IgD-negative memory B cell (primary cell): ENCODE measurements at regions not wholly inside any gene's neighbourhood (a gene's known extent, or its start where the extent isn't known, plus 50 kb on each side); places are given as distances from the start of the nearest gene placed in this dataset.
"Not testable (repeated sequence)": the region's sequence is repeated elsewhere in the genome, so short reads cannot be mapped to it uniquely, and the experiment has no call there.

Experiments used
- H3K27ac Mint-ChIP-seq, 3 donors: one replicate each; pipeline ENCODE4 v1.8.0; 2020 to 2022; ENCODE audit warnings: mild to moderate bottlenecking in 3 of 3, mixed read lengths in 3 of 3, moderate library complexity in 1 of 3
- H3K27me3 Mint-ChIP-seq: one replicate; pipeline ENCODE4 v1.8.0; 2021; ENCODE audit warnings: mixed read lengths
- H3K36me3 Mint-ChIP-seq: one replicate; pipeline ENCODE4 v1.8.0; 2020; ENCODE audit warnings: mild to moderate bottlenecking, mixed read lengths
- H3K4me1 Mint-ChIP-seq, 3 donors: one replicate each; pipeline ENCODE4 v1.8.0; 2020 to 2022; ENCODE audit warnings: mixed read lengths in 3 of 3, mild to moderate bottlenecking in 1 of 3
- H3K4me3 Mint-ChIP-seq, 4 donors: one replicate each; pipeline ENCODE4 v1.8.0; 2020 to 2022; ENCODE audit warnings: mild to moderate bottlenecking in 4 of 4, mixed read lengths in 4 of 4, moderate library complexity in 3 of 4
- H3K9me3 Mint-ChIP-seq, 3 donors: one replicate each; pipeline ENCODE4 v1.8.0; 2020 to 2021; ENCODE audit warnings: mixed read lengths in 3 of 3, mild to moderate bottlenecking in 1 of 3

DNA sequence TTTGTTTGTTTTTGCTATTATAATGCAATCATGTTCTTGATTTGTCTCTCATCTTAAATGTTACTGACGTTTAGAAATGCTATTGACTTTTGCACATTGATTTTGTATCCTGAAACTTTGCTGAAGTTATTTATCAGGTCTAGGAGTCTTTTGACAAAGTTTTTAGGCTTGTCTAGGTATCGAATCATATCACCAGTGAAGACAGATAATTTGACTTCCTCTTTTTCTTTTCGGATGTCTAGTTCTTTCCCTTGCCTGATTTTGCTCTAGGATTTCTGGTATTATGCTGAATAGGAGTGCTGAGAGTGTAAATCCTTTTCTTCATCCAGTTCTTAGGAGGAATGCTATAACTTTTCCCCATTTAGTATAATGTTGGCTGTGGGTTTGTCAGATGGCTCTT lies 719.7 kb upstream of the BCHE start:
- H3K27ac Mint-ChIP-seq = no peak overlapping the region
- H3K36me3 Mint-ChIP-seq = no peaks in the 10 kb centered on the region
- H3K4me3 Mint-ChIP-seq = no peak overlapping the region
- no peaks in the 10 kb centered on the region for H3K4me1 Mint-ChIP-seq
- H3K27me3 Mint-ChIP-seq = no peaks in the 10 kb centered on the region
- peaks cover 3 to 11% (median 7%) of the 10 kb centered on the region in 3 donors for H3K9me3 Mint-ChIP-seq

DNA sequence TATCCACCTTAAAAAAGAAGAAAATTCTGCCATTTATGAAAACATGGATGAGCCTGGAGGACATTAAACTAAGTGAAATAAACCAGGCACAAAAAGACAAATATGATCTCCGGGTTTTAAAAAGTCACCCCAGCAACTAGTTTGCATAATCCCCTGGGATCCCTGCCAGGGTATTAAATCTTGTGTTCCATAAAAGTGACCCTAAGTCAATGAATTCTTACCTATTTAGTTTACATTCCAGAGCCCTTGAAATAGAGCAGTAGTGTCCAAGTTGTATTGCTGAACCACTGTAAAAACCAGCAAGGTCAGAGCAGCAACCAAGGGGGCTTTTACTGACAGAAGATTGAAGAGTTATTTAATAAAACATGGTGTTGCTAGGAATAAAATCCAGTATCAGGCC lies 716.8 kb upstream of the BCHE start:
- Mint-ChIP-seq H3K27ac (no peak overlapping the region), H3K9me3 (peaks cover 2 to 11% (median 7%) of the 10 kb centered on the region in 3 donors), H3K4me1 (no peaks in the 10 kb centered on the region), H3K27me3 (no peaks in the 10 kb centered on the region), H3K36me3 (no peaks in the 10 kb centered on the region), H3K4me3 (no peak overlapping the region)

- no peak overlapping the region for H3K27ac Mint-ChIP-seq
- H3K4me3 Mint-ChIP-seq = no peak overlapping the region
- no peaks in the 10 kb centered on the region for H3K36me3 Mint-ChIP-seq
- H3K27me3 Mint-ChIP-seq = no peaks in the 10 kb centered on the region
- H3K4me1 Mint-ChIP-seq = no peaks in the 10 kb centered on the region
- H3K9me3 Mint-ChIP-seq = peaks cover 3 to 26% (median 11%) of the 10 kb centered on the region in 3 donors
Observed at GRCh38 chr3:166533740-166534139, 696.5 kb upstream of the BCHE start.

GRCh38 chr3:166531730-166532129 lies 694.5 kb upstream of the BCHE start:
- no peaks in the 10 kb centered on the region for H3K4me1 Mint-ChIP-seq
- peaks cover 3 to 26% (median 9%) of the 10 kb centered on the region in 3 donors for H3K9me3 Mint-ChIP-seq
- no peak overlapping the region for H3K4me3 Mint-ChIP-seq
- no peaks in the 10 kb centered on the region for H3K27me3 Mint-ChIP-seq
- H3K36me3 Mint-ChIP-seq = no peaks in the 10 kb centered on the region
- H3K27ac Mint-ChIP-seq = no peak overlapping the region

GRCh38 chr3:166527325-166527724 lies 690.1 kb upstream of the BCHE start:
- no peaks in the 10 kb centered on the region for H3K4me1 Mint-ChIP-seq

DNA sequence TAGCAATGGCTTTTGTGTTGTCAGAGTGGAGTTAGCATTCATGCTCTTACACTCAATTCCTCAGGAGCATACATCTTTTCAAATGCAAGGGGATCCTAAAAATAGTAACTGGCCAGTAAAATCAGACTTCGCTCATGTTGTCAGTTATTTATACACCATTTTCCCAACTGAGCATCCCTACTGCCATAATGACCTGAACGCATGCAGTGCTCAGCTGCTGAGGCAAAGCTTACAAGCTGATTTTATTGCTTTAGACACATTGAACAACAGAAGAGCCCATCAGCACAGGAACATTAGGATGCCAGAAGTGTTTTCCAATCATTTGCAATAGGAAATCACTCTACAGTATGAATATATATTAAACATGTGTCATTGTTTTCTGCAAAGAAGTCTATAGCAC lies 689.7 kb upstream of the BCHE start:
- Mint-ChIP-seq H3K36me3 (no peaks in the 10 kb centered on the region), H3K4me3 (no peak overlapping the region), H3K27me3 (no peaks in the 10 kb centered on the region), H3K9me3 (peaks cover 3 to 9% (median 5%) of the 10 kb centered on the region in 3 donors), H3K4me1 (no peaks in the 10 kb centered on the region), H3K27ac (no peak overlapping the region)

More at GRCh38 chr3:166527325-166527724, 690.1 kb upstream of the BCHE start:
- no peaks in the 10 kb centered on the region for H3K27me3 Mint-ChIP-seq
- H3K9me3 Mint-ChIP-seq = peaks cover 4 to 10% (median 5%) of the 10 kb centered on the region in 3 donors
- H3K36me3 Mint-ChIP-seq = no peaks in the 10 kb centered on the region
- H3K27ac Mint-ChIP-seq = no peak overlapping the region
- H3K4me3 Mint-ChIP-seq = no peak overlapping the region

- no peak overlapping the region for H3K4me3 Mint-ChIP-seq
- no peak overlapping the region for H3K27ac Mint-ChIP-seq
- H3K27me3 Mint-ChIP-seq = no peaks in the 10 kb centered on the region
- H3K9me3 Mint-ChIP-seq = peaks cover 0 to 6% (median 4%) of the 10 kb centered on the region in 3 donors
- peaks cover 2% of the 10 kb centered on the region for H3K36me3 Mint-ChIP-seq
- H3K4me1 Mint-ChIP-seq = no peaks in the 10 kb centered on the region
Observed at GRCh38 chr3:166522017-166522416, 684.8 kb upstream of the BCHE start.

GRCh38 chr3:166519443-166519842 lies 682.2 kb upstream of the BCHE start:
- Mint-ChIP-seq H3K27ac (no peak overlapping the region), H3K27me3 (no peaks in the 10 kb centered on the region), H3K36me3 (peaks cover 2% of the 10 kb centered on the region), H3K4me1 (no peaks in the 10 kb centered on the region), H3K4me3 (no peak overlapping the region), H3K9me3 (peaks cover 5 to 8% (median 8%) of the 10 kb centered on the region in 3 donors)

GRCh38 chr3:166518040-166518439 lies 680.8 kb upstream of the BCHE start:
- H3K4me3 Mint-ChIP-seq = no peak overlapping the region
- H3K36me3 Mint-ChIP-seq = peaks cover 2% of the 10 kb centered on the region
- no peaks in the 10 kb centered on the region for H3K4me1 Mint-ChIP-seq
- no peak overlapping the region for H3K27ac Mint-ChIP-seq
- no peaks in the 10 kb centered on the region for H3K27me3 Mint-ChIP-seq
- H3K9me3 Mint-ChIP-seq = peaks cover 6 to 12% (median 6%) of the 10 kb centered on the region in 3 donors

GRCh38 chr3:166510382-166510781 lies 673.2 kb upstream of the BCHE start:
- Mint-ChIP-seq H3K4me3 (no peak overlapping the region), H3K36me3 (no peaks in the 10 kb centered on the region), H3K4me1 (peaks cover 0 to 1% (median 0%) of the 10 kb centered on the region in 3 donors), H3K27me3 (no peaks in the 10 kb centered on the region), H3K27ac (no peak overlapping the region), H3K9me3 (peaks cover 3 to 5% (median 4%) of the 10 kb centered on the region in 3 donors)

DNA sequence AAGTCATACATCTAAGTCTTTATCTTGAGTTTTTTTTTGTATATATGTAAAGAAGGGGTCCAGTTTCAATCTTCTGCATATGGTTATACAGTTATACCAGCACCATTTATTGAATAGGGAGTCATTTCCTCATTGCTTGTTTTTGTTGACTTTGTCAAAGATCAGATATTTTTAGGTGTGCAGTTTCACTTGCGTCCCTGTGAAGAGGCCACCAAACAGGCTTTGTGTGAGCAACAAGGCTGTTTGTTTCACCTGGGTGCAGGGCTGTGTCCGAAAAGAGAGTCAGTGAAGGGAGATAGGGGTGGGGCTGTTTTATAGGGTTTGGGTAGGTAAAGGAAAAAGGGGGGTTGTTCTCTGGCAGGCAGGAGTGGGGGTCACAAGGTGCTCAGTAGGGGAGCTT lies 663.2 kb upstream of the BCHE start:
- not testable (repeated sequence) for H3K4me1 Mint-ChIP-seq, H3K36me3 Mint-ChIP-seq, H3K27ac Mint-ChIP-seq, H3K4me3 Mint-ChIP-seq, H3K27me3 Mint-ChIP-seq
- H3K9me3 Mint-ChIP-seq = peaks cover 6 to 19% (median 7%) of the 10 kb centered on the region in 3 donors

GRCh38 chr3:166499636-166500035 lies 662.4 kb upstream of the BCHE start:
- Mint-ChIP-seq H3K27me3 (no peaks in the 10 kb centered on the region), H3K9me3 (peaks cover 5 to 18% (median 6%) of the 10 kb centered on the region in 3 donors)

GRCh38 chr3:166498446-166498845 lies 661.2 kb upstream of the BCHE start:
- Mint-ChIP-seq H3K9me3 (peaks cover 3 to 15% (median 4%) of the 10 kb centered on the region in 3 donors), H3K4me1 (no peaks in the 10 kb centered on the region), H3K27ac (no peak overlapping the region), H3K4me3 (no peak overlapping the region), H3K27me3 (no peaks in the 10 kb centered on the region), H3K36me3 (no peaks in the 10 kb centered on the region)

More at GRCh38 chr3:166499636-166500035, 662.4 kb upstream of the BCHE start:
- H3K27ac Mint-ChIP-seq = no peak overlapping the region
- no peaks in the 10 kb centered on the region for H3K4me1 Mint-ChIP-seq
- H3K4me3 Mint-ChIP-seq = no peak overlapping the region
- no peaks in the 10 kb centered on the region for H3K36me3 Mint-ChIP-seq

GRCh38 chr3:166489826-166490225 lies 652.6 kb upstream of the BCHE start:
- Mint-ChIP-seq H3K36me3 (no peaks in the 10 kb centered on the region), H3K9me3 (peaks cover 0 to 9% (median 2%) of the 10 kb centered on the region in 3 donors), H3K4me3 (no peak overlapping the region), H3K27me3 (no peaks in the 10 kb centered on the region), H3K27ac (no peak overlapping the region), H3K4me1 (no peaks in the 10 kb centered on the region)

DNA sequence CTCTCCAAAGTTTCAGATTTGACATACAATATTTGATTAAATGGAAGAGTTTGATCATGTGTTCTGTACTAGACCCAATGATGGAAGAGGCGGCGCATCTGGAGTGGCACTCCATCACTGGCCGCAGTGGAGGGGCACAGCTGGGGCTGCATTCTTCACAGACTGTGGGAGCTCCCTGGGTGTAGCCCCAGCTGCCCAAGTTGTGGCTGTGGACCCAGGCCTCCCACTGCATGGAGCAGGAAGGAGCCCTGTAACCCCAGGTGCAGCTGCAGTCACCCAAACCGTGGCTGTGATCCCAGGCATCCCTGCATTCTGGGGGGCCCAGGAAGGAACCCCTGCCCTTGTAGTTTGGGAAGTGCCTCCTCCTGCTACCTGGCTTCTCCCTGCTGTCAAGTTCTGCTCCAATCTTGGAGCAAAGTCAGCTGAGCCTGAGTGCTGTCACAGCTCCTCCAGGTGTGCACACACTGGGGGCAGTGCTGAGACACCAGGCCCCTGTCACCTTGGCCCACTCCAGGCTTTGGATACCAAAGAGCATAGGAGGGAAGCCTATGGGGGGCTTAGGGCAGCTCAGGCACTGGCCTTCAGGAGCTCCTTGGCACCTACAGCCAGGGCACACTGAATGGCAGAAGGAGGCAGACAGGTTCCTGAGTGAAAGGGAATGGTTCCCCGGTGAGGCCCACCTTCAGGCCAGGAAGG lies 651.9 kb upstream of the BCHE start:
- Mint-ChIP-seq H3K4me3 (no peak overlapping the region), H3K36me3 (no peaks in the 10 kb centered on the region)

GRCh38 chr3:166484470-166484869 lies 647.2 kb upstream of the BCHE start:
- Mint-ChIP-seq H3K27ac (no peak overlapping the region), H3K27me3 (no peaks in the 10 kb centered on the region), H3K4me3 (no peak overlapping the region), H3K4me1 (peaks cover 0 to 2% (median 0%) of the 10 kb centered on the region in 3 donors), H3K9me3 (peaks cover 2 to 11% (median 4%) of the 10 kb centered on the region in 3 donors), H3K36me3 (no peaks in the 10 kb centered on the region)

More for the DNA sequence above, 651.9 kb upstream of the BCHE start:
- Mint-ChIP-seq H3K27me3 (no peaks in the 10 kb centered on the region), H3K9me3 (peaks cover 0 to 9% (median 2%) of the 10 kb centered on the region in 3 donors), H3K4me1 (no peaks in the 10 kb centered on the region), H3K27ac (no peak overlapping the region)
